ENCODE measurements at regions not wholly inside any gene's neighbourhood (a gene's known extent, or its start where the extent isn't known, plus 50 kb on each side); places are given as distances from the start of the nearest gene placed in this dataset.
"Not testable (repeated sequence)": the region's sequence is repeated elsewhere in the genome, so short reads cannot be mapped to it uniquely, and the experiment has no call there.

DNA sequence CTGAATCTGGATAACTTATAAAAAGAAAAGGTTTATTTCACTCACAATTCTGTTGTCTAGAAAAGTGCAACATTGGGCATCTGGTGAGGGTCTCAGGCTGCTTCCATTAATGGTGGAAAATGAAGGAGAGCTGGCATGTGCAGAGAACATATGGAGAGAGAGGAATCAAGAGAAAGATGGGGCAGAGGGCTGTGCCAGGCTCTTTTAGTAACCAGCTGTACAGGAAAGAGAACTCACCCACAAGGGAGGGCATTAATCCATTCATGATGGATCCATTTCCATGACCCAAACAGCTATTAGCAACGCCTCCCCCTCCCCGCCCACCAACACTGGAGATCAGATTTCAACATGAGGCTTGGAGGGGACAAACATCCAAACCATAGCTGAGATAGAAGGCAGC, 61.7 kb upstream of the LYZL1 start:
- H3K36me3 ChIP-seq, result no peaks in the 10 kb centered on the region
- H3K27ac ChIP-seq, result no peak overlapping the region
- no peaks in the 10 kb centered on the region for H3K27me3 ChIP-seq
- ATAC-seq (ENCODE audit: low FRiP score in 2 of 2) (no peak), DNase-seq (no peak)
- H3K4me3 ChIP-seq, result no peak overlapping the region
- 21 to 53% methylated on average over 2 of the region's 2 CpGs for WGBS, 2 donors
- no peaks in the 10 kb centered on the region for H3K9me3 ChIP-seq
- TF ChIP-seq EP300 (IDR thresholded peaks at IDR 0.05) (no peak), POLR2A (IDR thresholded peaks at IDR 0.05) (no peak), POLR2AphosphoS5 (IDR thresholded peaks at IDR 0.05) (no peak)
- TF ChIP-seq, protein P1, sequence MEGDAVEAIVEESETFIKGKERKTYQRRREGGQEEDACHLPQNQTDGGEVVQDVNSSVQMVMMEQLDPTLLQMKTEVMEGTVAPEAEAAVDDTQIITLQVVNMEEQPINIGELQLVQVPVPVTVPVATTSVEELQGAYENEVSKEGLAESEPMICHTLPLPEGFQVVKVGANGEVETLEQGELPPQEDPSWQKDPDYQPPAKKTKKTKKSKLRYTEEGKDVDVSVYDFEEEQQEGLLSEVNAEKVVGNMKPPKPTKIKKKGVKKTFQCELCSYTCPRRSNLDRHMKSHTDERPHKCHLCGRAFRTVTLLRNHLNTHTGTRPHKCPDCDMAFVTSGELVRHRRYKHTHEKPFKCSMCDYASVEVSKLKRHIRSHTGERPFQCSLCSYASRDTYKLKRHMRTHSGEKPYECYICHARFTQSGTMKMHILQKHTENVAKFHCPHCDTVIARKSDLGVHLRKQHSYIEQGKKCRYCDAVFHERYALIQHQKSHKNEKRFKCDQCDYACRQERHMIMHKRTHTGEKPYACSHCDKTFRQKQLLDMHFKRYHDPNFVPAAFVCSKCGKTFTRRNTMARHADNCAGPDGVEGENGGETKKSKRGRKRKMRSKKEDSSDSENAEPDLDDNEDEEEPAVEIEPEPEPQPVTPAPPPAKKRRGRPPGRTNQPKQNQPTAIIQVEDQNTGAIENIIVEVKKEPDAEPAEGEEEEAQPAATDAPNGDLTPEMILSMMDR (IDR thresholded peaks at IDR 0.05), result no peak
- H3K4me1 ChIP-seq, result no peaks in the 10 kb centered on the region

DNA sequence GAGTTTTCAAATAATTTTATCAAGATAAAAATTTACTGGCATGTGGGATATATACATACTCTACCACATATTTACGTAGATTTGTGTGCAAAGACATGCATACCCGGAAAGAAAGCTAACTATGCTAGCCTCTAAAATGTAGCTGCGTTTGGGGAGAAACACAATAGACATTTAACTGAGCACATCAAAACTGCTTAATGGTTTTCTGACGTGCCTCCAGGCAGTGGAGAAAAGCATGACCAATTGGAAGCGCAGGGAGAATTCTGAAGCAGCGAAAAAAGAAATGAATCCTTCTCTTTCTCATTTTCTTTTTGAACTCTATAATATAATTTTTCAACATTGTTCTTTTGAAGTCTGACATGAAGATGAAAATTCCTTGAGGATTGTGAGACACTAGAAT, 60.3 kb upstream of the LYZL1 start:
- no peaks in the 10 kb centered on the region for H3K27me3 ChIP-seq
- WGBS, 2 donors, result 77 to 84% methylated on average over 6 of the region's 6 CpGs
- TF ChIP-seq EP300 (IDR thresholded peaks at IDR 0.05), result no peak
- no peak for TF ChIP-seq POLR2A (IDR thresholded peaks at IDR 0.05)
- TF ChIP-seq POLR2AphosphoS5 (IDR thresholded peaks at IDR 0.05), result no peak
- TF ChIP-seq, protein P1 (IDR thresholded peaks at IDR 0.05), result no peak
- DNase-seq, result no peak
- no peak for ATAC-seq (ENCODE audit: low FRiP score in 2 of 2)
- no peaks in the 10 kb centered on the region for H3K4me1 ChIP-seq
- no peaks in the 10 kb centered on the region for H3K36me3 ChIP-seq
- H3K27ac ChIP-seq, result no peak overlapping the region
- no peaks in the 10 kb centered on the region for H3K9me3 ChIP-seq
- no peak overlapping the region for H3K4me3 ChIP-seq

DNA sequence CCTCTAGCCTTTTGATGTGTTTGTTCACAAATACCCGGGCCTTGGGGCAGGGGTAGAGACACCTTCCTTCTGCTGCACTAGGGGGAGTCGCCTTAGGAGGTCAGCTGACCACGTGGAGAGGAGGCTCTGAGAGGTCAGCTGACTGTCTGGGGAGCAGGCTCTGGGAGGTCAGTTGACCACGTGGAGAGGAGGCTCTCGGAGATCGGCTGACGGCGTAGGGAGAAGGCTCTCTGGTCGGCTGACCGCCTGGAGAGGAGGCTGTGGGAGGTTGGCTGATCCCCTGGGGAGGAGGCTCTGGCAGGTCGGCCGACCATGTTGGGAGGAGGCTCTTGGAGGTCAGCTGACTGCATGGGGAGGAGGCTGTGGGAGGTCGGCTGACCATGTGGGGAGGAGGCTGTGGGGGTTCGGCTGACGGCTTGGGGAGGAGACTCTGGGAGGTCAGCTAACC, 59.6 kb upstream of the LYZL1 start:
- 86 to 91% methylated on average over 15 of the region's 15 CpGs for WGBS, 2 donors
- ATAC-seq (ENCODE audit: low FRiP score in 2 of 2), result no peak

DNA sequence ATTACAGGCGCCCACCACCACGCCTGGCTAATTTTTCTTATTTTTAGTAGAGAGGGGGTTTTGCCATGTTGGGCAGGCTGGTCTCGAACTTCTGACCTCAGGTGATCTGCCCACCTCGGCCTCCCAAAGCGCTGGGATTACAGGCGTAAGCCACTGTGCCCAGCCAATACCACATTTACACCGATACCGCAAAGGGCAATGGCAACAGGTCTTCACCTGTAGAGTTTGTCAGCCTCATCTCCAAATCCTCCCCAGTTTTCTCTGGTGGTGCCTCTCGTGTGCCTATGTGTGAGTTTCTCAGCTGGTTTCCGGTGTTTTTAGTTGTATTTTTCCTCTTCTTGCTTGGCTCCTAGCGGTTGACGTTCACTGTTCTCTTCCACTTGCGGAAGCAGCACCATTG, 52.0 kb upstream of the LYZL1 start:
- H3K9me3 ChIP-seq; H3K4me3 ChIP-seq; H3K27ac ChIP-seq; H3K4me1 ChIP-seq; H3K36me3 ChIP-seq; DNase-seq; H3K27me3 ChIP-seq; ATAC-seq (ENCODE audit: low FRiP score in 2 of 2): not testable (repeated sequence)
- 94% methylated on average over 13 of the region's 13 CpGs for WGBS, 2 donors

More for the DNA sequence above, 59.6 kb upstream of the LYZL1 start:
- H3K27me3 ChIP-seq, result no peaks in the 10 kb centered on the region
- DNase-seq, result peak in 1 of 2 donors; percentile 45
- no peaks in the 10 kb centered on the region for H3K9me3 ChIP-seq
- H3K36me3 ChIP-seq, result no peaks in the 10 kb centered on the region
- H3K4me3 ChIP-seq, result no peak overlapping the region
- no peak overlapping the region for H3K27ac ChIP-seq
- no peaks in the 10 kb centered on the region for H3K4me1 ChIP-seq
- TF ChIP-seq EP300 (IDR thresholded peaks at IDR 0.05) (no peak), POLR2AphosphoS5 (IDR thresholded peaks at IDR 0.05) (no peak), POLR2A (IDR thresholded peaks at IDR 0.05) (no peak)
- TF ChIP-seq, protein P1 (IDR thresholded peaks at IDR 0.05), result no peak

DNA sequence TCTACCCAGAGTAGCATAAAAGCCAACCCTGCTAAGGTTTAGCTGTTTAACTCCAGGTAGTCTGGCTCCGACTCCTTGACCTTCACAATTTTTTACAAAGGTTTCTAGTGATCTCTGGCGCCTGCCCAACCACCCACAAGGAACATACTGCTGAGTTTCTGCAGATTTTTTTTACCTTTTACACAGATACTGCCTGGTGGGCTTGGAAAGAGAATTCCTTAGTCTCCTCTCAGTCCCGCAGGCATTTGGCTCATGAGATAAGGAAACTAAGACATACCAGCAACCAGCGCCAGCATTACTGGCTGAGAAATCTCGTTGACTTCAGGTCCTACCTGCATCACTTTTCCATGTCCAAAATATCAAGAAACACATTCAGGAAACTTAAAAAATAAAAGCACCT, 51.1 kb upstream of the LYZL1 start:
- no peaks in the 10 kb centered on the region for H3K36me3 ChIP-seq
- H3K4me1 ChIP-seq, result no peaks in the 10 kb centered on the region
- WGBS, 2 donors, result 52 to 56% methylated on average over 5 of the region's 5 CpGs
- H3K4me3 ChIP-seq, result no peak overlapping the region
- no peak overlapping the region for H3K27ac ChIP-seq
- ATAC-seq (ENCODE audit: low FRiP score in 2 of 2) (no peak), DNase-seq (no peak)
- H3K27me3 ChIP-seq, result no peaks in the 10 kb centered on the region
- no peak for TF ChIP-seq POLR2AphosphoS5 (IDR thresholded peaks at IDR 0.05)
- TF ChIP-seq, protein P1 (IDR thresholded peaks at IDR 0.05), result no peak
- TF ChIP-seq EP300 (IDR thresholded peaks at IDR 0.05), result no peak
- TF ChIP-seq POLR2A (IDR thresholded peaks at IDR 0.05), result no peak
- H3K9me3 ChIP-seq, result no peaks in the 10 kb centered on the region
